WI38 (cell line): ENCODE measurements at regions not wholly inside any gene's neighbourhood (a gene's known extent, or its start where the extent isn't known, plus 50 kb on each side); places are given as distances from the start of the nearest gene placed in this dataset.
"Not testable (repeated sequence)": the region's sequence is repeated elsewhere in the genome, so short reads cannot be mapped to it uniquely, and the experiment has no call there.

ENCODE experiments used
- H3K4me3 ChIP-seq: 2 replicates; pipeline ENCODE4 v1.5.1; 2011; ENCODE audit warnings: low read depth, mild to moderate bottlenecking, control low read depth, low read length
- TF ChIP-seq, protein P1 (sequence below): IDR thresholded peaks from 2 replicates; pipeline ENCODE4 v1.5.1; 2012; ENCODE audit warnings: low read depth, mild to moderate bottlenecking, control low read depth, low read length

DNA sequence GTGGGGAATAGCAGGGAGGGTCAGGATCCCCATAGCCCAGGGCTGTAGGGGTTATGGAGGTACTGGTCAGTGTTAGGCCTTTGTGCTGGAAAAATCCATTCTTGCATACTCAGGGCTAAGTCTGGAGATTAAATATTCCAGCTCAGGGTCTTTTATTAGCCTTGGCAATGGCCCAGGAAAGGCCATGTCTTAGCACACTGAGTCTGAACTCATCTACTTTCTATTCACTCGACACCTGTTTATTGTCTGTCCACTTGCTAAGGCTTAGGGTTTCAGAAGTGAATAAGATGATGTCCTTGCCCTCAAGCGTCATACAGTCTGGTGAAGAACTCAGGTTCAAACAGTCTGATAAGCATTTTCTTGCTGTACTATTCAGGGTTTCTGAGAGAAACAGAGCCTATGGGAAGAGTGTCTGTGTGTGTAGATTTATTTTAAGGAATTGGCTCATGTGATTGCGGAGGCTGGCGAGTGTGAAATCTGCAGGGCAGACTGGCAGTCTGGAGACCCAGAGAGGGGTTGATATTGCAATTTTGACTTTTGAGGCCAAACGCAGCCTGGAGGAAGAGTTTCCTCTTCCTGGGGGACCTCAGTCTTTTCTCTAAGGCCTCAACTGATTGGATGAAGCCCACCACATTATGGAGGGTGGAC lies 135.8 kb downstream of the RAMP3 start:
- TF ChIP-seq, protein P1, sequence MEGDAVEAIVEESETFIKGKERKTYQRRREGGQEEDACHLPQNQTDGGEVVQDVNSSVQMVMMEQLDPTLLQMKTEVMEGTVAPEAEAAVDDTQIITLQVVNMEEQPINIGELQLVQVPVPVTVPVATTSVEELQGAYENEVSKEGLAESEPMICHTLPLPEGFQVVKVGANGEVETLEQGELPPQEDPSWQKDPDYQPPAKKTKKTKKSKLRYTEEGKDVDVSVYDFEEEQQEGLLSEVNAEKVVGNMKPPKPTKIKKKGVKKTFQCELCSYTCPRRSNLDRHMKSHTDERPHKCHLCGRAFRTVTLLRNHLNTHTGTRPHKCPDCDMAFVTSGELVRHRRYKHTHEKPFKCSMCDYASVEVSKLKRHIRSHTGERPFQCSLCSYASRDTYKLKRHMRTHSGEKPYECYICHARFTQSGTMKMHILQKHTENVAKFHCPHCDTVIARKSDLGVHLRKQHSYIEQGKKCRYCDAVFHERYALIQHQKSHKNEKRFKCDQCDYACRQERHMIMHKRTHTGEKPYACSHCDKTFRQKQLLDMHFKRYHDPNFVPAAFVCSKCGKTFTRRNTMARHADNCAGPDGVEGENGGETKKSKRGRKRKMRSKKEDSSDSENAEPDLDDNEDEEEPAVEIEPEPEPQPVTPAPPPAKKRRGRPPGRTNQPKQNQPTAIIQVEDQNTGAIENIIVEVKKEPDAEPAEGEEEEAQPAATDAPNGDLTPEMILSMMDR: no peak
- H3K4me3 ChIP-seq: no peak overlapping the region

GRCh38 chr7:45294559-45294958 lies 137.0 kb downstream of the RAMP3 start:
- H3K4me3 ChIP-seq: no peak overlapping the region
- TF ChIP-seq, protein P1: no peak

DNA sequence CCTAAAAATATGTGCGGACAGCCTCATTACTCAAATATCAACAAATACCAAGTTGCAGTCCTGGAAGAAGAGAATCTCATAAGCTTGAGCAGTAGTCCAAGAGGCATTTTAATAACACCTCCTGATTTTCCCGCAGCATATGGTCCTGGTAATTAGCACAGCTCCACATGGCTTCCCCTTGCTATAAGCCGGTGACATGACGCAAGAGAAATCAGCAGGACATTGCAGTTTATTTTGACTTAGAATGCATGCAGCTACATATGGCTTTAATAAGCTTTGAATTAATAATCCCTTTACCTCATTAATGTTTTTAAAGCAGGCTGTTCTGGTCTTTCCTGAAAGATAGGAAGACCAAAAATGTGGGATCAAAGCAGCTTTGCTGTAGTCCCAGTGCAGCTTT lies 137.6 kb downstream of the RAMP3 start:
- TF ChIP-seq, protein P1: no peak
- H3K4me3 ChIP-seq: no peak overlapping the region

GRCh38 chr7:45296748-45297147 lies 139.2 kb downstream of the RAMP3 start:
- TF ChIP-seq, protein P1: no peak
- no peak overlapping the region for H3K4me3 ChIP-seq

DNA sequence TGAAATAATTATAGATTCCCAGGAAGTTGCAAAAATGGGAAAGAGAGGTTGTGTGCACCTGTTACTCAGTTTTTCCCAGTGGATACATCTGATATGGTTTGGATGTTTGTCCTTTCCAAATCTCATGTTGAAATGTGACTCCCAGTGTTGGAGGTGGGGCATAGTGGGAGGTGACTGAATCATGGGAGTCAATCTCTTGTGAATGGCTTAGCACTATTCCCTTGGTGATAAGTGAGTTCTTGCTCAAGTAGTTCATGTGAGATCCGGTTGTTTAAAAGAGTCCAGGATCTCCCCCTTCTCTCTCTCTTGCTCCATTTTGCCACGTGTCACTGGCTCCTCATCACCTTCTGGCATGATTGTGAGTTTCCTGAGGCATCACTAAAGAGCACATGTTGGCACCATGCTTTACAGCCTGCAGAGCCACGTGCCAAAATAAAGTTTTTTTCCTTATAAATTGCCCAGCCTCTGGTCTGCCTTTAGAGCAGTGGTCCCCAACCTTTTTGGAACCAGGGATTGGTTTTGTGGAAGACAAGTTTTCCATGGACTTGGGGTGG lies 149.2 kb downstream of the RAMP3 start:
- TF ChIP-seq, protein P1: no peak
- no peak overlapping the region for H3K4me3 ChIP-seq

DNA sequence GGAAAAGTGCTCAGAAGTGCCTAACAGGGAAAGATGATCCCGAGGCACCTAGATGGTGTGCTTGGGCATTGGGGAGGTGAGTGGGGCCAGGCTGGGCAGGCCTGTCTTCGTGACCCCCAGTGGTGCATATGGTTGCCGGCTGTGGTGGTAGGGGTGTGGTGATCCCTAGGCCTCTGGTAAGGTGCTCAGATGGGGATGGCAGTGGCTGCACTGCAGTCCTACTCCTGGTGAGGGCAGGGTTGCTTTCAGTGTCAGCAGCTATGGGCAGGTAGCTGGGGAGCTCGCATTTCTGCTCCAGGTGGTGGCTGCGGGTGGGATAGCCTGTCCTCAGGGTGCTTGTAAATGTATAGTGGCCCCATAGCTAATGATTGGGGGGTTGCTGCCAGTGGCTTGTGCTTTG lies 154.0 kb downstream of the RAMP3 start:
- no peak overlapping the region for H3K4me3 ChIP-seq
- TF ChIP-seq, protein P1: no peak

DNA sequence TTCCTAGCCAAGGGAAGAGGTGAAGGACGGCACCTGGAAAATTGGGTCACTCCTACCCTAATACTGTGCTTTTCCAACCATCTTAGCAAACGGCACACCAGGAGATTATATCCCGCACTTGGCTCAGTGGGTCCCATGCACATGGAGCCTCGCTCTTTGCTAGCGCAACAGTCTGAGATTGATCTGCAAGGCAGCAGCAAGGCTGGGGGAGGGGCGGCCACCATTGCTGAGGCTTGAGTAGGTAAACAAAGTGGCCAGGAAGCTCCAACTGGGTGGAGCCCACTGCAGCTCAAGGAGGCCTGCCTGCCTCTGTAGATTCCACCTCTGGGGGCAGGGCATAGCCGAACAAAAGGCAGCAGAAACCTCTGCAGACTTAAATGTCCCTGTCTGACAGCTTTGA lies 157.9 kb downstream of the RAMP3 start:
- not testable (repeated sequence) for H3K4me3 ChIP-seq
